ENCODE measurements at regions not wholly inside any gene's neighbourhood (a gene's known extent, or its start where the extent isn't known, plus 50 kb on each side); places are given as distances from the start of the nearest gene placed in this dataset.

GRCh38 chr5:57577432-57578175 is 95.0 kb upstream of the ACTBL2 start:
- TF ChIP-seq CTCF (IDR thresholded peaks at IDR 0.05) (no peak), REST (IDR thresholded peaks at IDR 0.05; ENCODE audit: insufficient read depth in 1 of 2, low read depth in 2 of 2, low read length in 1 of 2) (no peak), POLR2AphosphoS5 (IDR thresholded peaks at IDR 0.05; ENCODE audit: low read depth, low read length) (no peak), SIN3A (IDR thresholded peaks at IDR 0.05; ENCODE audit: borderline replicate concordance, insufficient read depth, low read depth, low read length) (no peak), TCF7L2 (IDR thresholded peaks at IDR 0.05; ENCODE audit: low read depth, low read length) (no peak)

Data from Panc1 (cell line).